ENCODE measurements at regions not wholly inside any gene's neighbourhood (a gene's known extent, or its start where the extent isn't known, plus 50 kb on each side); places are given as distances from the start of the nearest gene placed in this dataset.

DNA sequence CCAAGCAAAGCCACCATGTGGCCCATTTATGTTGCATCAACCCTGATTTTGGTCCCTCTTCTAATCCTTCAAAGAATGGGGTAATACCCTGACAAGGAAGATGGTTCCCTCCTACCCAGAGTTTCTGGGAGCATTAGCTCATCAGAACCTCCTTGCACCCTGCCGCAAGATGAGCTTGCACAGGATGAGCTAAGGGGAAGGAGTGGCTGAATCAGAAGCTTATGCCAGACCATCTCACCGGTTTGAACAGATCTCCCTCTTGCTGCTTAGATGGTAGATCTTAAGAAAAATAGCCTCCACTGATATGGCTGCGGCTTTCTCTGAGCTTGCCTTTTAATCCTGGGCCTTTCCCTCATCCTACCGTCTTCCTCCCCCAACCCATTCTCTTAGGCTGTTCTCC, 175.1 kb downstream of the SOX9 start (continued):
- no peak for TF ChIP-seq NANOG (IDR thresholded peaks at IDR 0.05; ENCODE audit: borderline replicate concordance)
- no peak for TF ChIP-seq EZH2phosphoT487 (IDR thresholded peaks at IDR 0.05; ENCODE audit: unreplicated experiment)
- TF ChIP-seq, protein P1, sequence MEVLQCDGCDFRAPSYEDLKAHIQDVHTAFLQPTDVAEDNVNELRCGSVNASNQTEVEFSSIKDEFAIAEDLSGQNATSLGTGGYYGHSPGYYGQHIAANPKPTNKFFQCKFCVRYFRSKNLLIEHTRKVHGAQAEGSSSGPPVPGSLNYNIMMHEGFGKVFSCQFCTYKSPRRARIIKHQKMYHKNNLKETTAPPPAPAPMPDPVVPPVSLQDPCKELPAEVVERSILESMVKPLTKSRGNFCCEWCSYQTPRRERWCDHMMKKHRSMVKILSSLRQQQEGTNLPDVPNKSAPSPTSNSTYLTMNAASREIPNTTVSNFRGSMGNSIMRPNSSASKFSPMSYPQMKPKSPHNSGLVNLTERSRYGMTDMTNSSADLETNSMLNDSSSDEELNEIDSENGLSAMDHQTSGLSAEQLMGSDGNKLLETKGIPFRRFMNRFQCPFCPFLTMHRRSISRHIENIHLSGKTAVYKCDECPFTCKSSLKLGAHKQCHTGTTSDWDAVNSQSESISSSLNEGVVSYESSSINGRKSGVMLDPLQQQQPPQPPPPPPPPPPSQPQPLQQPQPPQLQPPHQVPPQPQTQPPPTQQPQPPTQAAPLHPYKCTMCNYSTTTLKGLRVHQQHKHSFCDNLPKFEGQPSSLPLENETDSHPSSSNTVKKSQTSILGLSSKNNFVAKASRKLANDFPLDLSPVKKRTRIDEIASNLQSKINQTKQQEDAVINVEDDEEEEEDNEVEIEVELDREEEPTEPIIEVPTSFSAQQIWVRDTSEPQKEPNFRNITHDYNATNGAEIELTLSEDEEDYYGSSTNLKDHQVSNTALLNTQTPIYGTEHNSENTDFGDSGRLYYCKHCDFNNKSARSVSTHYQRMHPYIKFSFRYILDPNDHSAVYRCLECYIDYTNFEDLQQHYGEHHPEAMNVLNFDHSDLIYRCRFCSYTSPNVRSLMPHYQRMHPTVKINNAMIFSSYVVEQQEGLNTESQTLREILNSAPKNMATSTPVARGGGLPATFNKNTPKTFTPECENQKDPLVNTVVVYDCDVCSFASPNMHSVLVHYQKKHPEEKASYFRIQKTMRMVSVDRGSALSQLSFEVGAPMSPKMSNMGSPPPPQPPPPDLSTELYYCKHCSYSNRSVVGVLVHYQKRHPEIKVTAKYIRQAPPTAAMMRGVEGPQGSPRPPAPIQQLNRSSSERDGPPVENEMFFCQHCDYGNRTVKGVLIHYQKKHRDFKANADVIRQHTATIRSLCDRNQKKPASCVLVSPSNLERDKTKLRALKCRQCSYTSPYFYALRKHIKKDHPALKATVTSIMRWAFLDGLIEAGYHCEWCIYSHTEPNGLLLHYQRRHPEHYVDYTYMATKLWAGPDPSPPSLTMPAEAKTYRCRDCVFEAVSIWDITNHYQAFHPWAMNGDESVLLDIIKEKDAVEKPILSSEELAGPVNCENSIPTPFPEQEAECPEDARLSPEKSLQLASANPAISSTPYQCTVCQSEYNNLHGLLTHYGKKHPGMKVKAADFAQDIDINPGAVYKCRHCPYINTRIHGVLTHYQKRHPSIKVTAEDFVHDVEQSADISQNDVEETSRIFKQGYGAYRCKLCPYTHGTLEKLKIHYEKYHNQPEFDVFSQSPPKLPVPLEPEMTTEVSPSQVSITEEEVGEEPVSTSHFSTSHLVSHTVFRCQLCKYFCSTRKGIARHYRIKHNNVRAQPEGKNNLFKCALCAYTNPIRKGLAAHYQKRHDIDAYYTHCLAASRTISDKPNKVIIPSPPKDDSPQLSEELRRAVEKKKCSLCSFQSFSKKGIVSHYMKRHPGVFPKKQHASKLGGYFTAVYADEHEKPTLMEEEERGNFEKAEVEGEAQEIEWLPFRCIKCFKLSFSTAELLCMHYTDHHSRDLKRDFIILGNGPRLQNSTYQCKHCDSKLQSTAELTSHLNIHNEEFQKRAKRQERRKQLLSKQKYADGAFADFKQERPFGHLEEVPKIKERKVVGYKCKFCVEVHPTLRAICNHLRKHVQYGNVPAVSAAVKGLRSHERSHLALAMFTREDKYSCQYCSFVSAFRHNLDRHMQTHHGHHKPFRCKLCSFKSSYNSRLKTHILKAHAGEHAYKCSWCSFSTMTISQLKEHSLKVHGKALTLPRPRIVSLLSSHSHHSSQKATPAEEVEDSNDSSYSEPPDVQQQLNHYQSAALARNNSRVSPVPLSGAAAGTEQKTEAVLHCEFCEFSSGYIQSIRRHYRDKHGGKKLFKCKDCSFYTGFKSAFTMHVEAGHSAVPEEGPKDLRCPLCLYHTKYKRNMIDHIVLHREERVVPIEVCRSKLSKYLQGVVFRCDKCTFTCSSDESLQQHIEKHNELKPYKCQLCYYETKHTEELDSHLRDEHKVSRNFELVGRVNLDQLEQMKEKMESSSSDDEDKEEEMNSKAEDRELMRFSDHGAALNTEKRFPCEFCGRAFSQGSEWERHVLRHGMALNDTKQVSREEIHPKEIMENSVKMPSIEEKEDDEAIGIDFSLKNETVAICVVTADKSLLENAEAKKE (CRISPR knock-in tag; IDR thresholded peaks at IDR 0.05), result no peak
- no peak for TF ChIP-seq CREB1 (CRISPR knock-in tag; IDR thresholded peaks at IDR 0.05; ENCODE audit: low read depth)

DNA sequence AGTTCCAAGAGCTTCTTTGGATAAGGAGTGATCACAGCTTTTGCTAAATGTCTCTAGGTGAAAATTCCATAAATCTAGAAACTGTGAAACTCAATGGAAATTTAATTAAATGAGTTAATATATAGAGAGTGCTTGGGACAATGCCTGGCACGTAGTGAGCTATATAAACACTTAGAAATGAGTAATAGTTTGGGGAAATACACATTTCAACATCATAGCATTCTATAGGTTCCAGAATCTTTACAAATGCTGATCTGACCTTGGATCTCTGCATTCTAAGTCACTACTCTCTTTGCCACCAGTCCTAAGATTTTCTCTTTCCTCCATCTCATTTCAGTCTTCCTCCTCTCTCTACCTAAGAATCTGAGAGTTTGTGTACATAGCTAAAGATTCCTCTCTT, 175.6 kb downstream of the SOX9 start:
- Histone ChIP-seq H2AFZ (no peak overlapping the region), H3K79me2 (replicated peaks; ENCODE audit: insufficient read depth) (no peaks in the 10 kb centered on the region), H3K9me2 (ENCODE audit: insufficient read depth) (peaks cover 18% of the 10 kb centered on the region), H3K4me1 (ENCODE audit: insufficient read depth) (no peaks in the 10 kb centered on the region), H3K4me2 (no peak overlapping the region), H3K27me3 (ENCODE audit: insufficient read depth) (no peaks in the 10 kb centered on the region), H4K20me1 (replicated peaks; ENCODE audit: insufficient read depth) (no peaks in the 10 kb centered on the region), H3F3A (replicated peaks; ENCODE audit: low read depth) (no peaks in the 10 kb centered on the region), H3K27ac (ENCODE audit: low read depth) (no peak overlapping the region), H3K36me3 (ENCODE audit: insufficient read depth) (no peaks in the 10 kb centered on the region), H3K4me3 (no peak overlapping the region)
- no peak for ATAC-seq
- H3K36me3 Mint-ChIP-seq (ENCODE audit: low read depth), result no peaks in the 10 kb centered on the region
- no peak for DNase-seq (ENCODE audit: low spot score)
- peaks cover 2% of the 10 kb centered on the region for H3K27me3 Mint-ChIP-seq (ENCODE audit: insufficient read depth, low read depth, poor library complexity)
- H3K4me1 Mint-ChIP-seq, result no peaks in the 10 kb centered on the region
- H3K9me3 Mint-ChIP-seq, result no peaks in the 10 kb centered on the region
- no peak overlapping the region for H3K4me3 Mint-ChIP-seq
- no peak overlapping the region for H3K27ac Mint-ChIP-seq
- TF ChIP-seq ZNF114 (CRISPR knock-in tag; IDR thresholded peaks at IDR 0.05) (no peak), POLR2AphosphoS5 (IDR thresholded peaks at IDR 0.05; ENCODE audit: low read depth) (no peak), JUNB (IDR thresholded peaks at IDR 0.05; ENCODE audit: unreplicated experiment) (no peak), ZNF331 (CRISPR knock-in tag; IDR thresholded peaks at IDR 0.05; ENCODE audit: low read depth) (no peak)
- TF ChIP-seq, protein P2, sequence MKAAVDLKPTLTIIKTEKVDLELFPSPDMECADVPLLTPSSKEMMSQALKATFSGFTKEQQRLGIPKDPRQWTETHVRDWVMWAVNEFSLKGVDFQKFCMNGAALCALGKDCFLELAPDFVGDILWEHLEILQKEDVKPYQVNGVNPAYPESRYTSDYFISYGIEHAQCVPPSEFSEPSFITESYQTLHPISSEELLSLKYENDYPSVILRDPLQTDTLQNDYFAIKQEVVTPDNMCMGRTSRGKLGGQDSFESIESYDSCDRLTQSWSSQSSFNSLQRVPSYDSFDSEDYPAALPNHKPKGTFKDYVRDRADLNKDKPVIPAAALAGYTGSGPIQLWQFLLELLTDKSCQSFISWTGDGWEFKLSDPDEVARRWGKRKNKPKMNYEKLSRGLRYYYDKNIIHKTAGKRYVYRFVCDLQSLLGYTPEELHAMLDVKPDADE (IDR thresholded peaks at IDR 0.05), result no peak
- TF ChIP-seq, protein P3, sequence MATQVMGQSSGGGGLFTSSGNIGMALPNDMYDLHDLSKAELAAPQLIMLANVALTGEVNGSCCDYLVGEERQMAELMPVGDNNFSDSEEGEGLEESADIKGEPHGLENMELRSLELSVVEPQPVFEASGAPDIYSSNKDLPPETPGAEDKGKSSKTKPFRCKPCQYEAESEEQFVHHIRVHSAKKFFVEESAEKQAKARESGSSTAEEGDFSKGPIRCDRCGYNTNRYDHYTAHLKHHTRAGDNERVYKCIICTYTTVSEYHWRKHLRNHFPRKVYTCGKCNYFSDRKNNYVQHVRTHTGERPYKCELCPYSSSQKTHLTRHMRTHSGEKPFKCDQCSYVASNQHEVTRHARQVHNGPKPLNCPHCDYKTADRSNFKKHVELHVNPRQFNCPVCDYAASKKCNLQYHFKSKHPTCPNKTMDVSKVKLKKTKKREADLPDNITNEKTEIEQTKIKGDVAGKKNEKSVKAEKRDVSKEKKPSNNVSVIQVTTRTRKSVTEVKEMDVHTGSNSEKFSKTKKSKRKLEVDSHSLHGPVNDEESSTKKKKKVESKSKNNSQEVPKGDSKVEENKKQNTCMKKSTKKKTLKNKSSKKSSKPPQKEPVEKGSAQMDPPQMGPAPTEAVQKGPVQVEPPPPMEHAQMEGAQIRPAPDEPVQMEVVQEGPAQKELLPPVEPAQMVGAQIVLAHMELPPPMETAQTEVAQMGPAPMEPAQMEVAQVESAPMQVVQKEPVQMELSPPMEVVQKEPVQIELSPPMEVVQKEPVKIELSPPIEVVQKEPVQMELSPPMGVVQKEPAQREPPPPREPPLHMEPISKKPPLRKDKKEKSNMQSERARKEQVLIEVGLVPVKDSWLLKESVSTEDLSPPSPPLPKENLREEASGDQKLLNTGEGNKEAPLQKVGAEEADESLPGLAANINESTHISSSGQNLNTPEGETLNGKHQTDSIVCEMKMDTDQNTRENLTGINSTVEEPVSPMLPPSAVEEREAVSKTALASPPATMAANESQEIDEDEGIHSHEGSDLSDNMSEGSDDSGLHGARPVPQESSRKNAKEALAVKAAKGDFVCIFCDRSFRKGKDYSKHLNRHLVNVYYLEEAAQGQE (IDR thresholded peaks at IDR 0.05; ENCODE audit: unreplicated experiment), result no peak

Data from GM23338 (cell line).